C4-2B (cell line): ENCODE measurements at regions not wholly inside any gene's neighbourhood (a gene's known extent, or its start where the extent isn't known, plus 50 kb on each side); places are given as distances from the start of the nearest gene placed in this dataset.

Experiments used
- H3K27ac ChIP-seq: fragments of 450-650 bp; 2 replicates; pipeline ENCODE4 v1.5.1; 2017
- ZFX ChIP-seq: fragments of 450-650 bp; IDR thresholded peaks from 2 replicates; pipeline ENCODE4 v1.6.1; 2017
- TF ChIP-seq, protein P1 (sequence below): fragments of 450-650 bp; conservative IDR thresholded peaks from 2 replicates; pipeline ENCODE4 v1.5.1; 2017; ENCODE audit warnings: mild to moderate bottlenecking

GRCh38 chr1:56223968-56224367 lies 355.4 kb downstream of the PLPP3 start:
- no peak overlapping the region for H3K27ac ChIP-seq
- no peak for TF ChIP-seq ZFX
- TF ChIP-seq, protein P1, sequence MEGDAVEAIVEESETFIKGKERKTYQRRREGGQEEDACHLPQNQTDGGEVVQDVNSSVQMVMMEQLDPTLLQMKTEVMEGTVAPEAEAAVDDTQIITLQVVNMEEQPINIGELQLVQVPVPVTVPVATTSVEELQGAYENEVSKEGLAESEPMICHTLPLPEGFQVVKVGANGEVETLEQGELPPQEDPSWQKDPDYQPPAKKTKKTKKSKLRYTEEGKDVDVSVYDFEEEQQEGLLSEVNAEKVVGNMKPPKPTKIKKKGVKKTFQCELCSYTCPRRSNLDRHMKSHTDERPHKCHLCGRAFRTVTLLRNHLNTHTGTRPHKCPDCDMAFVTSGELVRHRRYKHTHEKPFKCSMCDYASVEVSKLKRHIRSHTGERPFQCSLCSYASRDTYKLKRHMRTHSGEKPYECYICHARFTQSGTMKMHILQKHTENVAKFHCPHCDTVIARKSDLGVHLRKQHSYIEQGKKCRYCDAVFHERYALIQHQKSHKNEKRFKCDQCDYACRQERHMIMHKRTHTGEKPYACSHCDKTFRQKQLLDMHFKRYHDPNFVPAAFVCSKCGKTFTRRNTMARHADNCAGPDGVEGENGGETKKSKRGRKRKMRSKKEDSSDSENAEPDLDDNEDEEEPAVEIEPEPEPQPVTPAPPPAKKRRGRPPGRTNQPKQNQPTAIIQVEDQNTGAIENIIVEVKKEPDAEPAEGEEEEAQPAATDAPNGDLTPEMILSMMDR, result no peak

DNA sequence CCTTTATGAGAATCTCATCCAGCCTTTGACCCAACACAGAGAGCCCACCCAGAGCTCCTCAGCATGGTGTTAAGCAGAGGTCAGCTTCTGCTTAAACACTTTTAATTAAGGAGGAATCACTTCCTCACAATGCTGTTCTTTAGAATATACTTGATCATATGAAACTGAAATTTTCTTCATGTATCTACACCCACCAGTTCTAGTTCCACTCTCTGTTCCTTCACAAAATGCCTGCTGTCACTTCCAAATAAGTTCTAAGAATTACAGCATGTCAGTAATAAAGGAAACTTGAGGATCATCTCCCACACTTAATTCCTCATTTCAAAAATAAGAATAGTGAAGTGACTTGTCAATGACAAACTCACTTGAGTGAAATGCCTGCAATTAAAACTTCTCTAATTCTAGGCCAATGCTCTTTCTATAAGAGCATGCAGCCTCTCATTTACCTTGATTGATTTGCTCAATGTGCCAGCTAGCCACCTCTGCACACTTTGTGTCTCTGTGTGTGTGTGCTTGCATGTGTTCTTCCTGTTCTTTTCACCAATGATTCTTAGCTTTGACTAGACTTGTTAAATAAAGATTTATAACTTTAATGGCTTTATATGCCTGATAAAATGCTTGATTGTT lies 356.3 kb downstream of the PLPP3 start:
- no peak overlapping the region for H3K27ac ChIP-seq
- no peak for TF ChIP-seq ZFX

- H3K27ac ChIP-seq, result no peak overlapping the region
- TF ChIP-seq, protein P1, result no peak
- TF ChIP-seq ZFX, result no peak
These were observed 359.3 kb downstream of the PLPP3 start for GRCh38 chr1:56220021-56220420.

DNA sequence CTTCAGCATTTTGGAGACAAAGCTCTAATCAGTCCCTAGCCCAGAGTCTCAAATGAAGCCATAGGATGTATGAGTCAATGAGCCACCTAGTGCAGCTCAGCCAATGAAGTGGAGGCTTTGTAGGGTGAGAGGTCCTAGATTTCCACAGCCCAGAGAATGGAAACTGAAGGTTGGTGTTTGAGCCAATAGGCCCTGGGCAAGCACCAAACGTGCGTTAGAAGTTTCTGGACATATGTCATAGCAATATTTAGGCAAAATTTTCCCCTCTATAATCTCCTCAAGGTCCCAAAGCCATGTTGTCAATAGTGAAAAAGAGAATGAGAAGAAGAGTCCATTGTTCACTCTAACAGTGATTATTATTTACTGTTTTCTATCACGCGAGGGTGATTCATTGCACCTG lies 361.3 kb downstream of the PLPP3 start:
- H3K27ac ChIP-seq, result no peak overlapping the region
- TF ChIP-seq ZFX, result no peak
- TF ChIP-seq, protein P1, result no peak

DNA sequence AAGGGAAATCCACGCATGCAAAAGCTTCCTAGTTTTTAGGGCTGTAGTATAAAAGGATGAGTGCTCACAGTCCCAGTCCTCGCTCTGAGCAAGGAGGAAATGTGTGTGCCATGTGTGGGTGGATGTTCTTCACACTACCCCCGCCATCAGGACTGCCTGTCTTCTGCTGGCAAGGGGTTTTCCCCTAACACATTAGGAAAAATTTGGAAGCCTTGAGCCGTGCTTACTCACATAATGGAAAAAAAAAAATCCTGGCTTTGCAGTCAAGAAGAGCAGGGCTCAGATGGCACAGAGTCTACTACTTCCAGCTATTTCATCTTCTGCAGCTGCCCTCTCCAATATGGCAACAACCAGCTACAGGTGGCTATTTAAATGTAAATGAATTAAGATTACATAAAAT lies 363.1 kb downstream of the PLPP3 start:
- no peak overlapping the region for H3K27ac ChIP-seq
- no peak for TF ChIP-seq ZFX
- TF ChIP-seq, protein P1, result no peak

DNA sequence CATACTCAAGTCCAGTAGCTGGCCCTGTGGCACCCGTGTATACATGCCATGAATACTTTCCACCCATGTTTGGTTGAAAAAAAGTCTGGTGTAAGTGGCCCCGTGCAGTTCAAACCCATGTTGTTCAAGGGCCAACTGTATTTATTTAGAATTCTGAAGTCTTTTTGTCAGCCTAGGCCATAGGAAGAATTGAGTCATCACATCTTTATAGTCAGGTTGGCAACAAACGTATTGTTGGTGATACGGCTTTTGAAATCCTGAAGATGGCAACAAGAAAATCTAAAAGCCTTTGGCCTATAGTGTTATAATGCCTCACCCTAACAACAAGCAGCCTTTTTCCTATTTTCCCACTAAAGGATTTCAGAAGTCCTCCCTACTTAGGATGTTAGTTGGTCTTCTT lies 363.6 kb downstream of the PLPP3 start:
- TF ChIP-seq ZFX, result no peak
- H3K27ac ChIP-seq, result no peak overlapping the region

DNA sequence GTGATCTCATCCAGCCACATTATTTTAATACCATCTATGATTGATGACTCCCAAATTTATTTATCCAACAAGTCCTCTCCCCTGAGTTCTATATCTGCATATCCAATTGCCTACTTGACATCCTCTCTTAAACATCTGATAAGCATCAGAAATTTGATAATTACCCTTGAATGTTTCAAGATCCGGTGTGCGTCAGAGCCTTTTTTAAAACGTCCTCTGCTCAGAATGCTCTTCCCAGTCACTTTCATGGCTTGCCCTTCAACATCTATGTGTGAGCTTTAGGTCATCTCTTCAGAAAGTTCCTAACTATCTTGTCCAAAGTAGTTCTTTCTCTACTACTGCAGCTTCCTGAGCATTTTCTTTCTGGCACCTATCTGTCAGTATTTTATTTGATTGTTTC lies 364.3 kb downstream of the PLPP3 start:
- no peak overlapping the region for H3K27ac ChIP-seq
- TF ChIP-seq, protein P1, result no peak
- no peak for TF ChIP-seq ZFX

DNA sequence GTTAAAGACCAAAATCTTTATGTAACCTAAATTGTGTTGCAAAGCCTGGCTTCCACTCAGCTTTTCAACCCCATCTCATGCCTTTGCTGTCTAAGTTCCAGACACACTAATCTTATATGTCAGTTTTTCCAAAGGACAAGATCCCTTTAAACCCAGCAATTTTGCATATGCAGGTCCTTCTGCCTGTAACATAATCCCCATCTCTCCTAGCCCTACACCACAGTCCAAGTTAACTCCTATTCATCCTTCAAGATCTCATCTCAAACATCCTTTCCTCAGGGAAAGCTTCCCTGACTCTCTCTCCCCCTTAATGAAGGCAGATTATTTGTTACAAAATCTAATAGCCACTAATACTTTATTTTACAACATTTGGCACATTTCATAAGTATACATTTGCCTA lies 366.3 kb downstream of the PLPP3 start:
- no peak for TF ChIP-seq ZFX
- TF ChIP-seq, protein P1, result no peak
- no peak overlapping the region for H3K27ac ChIP-seq
